ENCODE measurements at regions not wholly inside any gene's neighbourhood (a gene's known extent, or its start where the extent isn't known, plus 50 kb on each side); places are given as distances from the start of the nearest gene placed in this dataset.
"Not testable (repeated sequence)": the region's sequence is repeated elsewhere in the genome, so short reads cannot be mapped to it uniquely, and the experiment has no call there.

DNA sequence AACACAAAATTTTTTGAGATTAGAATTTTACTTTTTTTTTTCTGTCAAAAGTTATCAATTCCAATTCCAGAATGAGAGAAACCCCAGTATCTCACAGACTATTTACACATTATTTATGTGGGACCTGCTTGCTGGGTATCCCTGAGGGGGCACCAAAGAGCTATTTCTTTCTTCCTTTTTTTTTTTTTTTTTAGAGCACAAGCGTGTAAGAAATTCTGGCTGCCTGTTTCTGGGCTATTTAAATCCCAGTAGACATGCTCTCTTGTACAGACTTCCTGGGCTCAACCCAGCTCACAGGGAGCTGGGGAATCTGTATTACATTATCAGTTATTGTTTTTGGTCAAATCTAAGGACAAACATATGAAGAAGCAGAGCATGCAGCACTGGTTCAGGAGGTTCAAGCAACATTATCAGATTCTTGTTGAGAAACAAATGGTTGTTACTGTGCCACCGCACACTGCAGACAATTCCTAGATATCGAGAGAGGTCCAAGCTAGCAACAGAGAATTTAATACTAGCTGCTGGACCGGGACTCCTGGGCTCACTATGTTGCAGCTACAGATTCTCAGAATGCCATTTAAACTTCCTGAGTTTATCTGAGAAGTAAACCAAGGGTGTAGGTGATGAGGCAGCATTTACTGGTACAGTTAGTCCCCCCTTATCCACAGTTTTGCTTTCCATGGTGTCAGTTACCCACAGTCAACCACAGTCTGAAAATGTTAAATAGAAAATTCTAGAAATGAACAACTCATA lies 83.3 kb upstream of the NBPF26 start:
- DNase-seq (ENCODE audit: low spot score); in situ Hi-C loops (cut with MboI; ENCODE audit: low sequenced_read_pairs, unreplicated experiment): not testable (repeated sequence)

DNA sequence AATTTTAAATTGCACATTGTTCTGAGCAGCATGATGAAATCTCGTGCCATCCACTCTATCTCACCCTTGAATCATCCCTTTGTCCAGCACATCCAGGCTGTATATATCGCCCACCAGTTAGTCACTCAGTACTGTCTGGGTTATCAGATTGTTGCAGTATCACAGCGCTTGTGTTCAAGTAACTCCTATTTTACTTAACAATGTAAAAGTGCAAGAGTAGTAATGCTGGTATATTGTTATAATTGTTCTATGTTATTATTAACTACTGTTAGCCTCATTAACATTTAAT lies 82.8 kb upstream of the NBPF26 start:
- in situ Hi-C loops (cut with MboI; ENCODE audit: low sequenced_read_pairs, unreplicated experiment); DNase-seq (ENCODE audit: low spot score): not testable (repeated sequence)

DNA sequence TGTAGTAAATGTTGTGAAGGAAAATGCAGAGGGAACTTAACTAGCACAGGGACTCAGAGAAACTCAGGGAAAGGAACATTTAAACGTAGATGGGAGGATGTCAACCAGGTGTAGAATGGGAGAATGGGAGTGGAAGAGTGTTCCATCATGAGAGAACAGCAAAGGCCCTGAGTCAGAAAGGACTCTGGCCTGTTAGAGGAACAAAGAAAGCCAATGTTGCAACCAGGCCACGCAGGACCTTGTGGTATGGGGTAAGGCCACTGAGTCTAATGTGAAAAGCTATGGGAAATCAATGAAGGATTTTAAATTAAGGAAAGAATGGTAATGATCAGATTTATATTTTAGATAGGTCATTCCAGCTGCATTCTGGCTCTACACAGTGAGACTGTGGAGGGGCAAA lies 76.6 kb upstream of the NBPF26 start:
- in situ Hi-C loops (cut with MboI; ENCODE audit: low sequenced_read_pairs, unreplicated experiment); DNase-seq (ENCODE audit: low spot score): not testable (repeated sequence)

DNA sequence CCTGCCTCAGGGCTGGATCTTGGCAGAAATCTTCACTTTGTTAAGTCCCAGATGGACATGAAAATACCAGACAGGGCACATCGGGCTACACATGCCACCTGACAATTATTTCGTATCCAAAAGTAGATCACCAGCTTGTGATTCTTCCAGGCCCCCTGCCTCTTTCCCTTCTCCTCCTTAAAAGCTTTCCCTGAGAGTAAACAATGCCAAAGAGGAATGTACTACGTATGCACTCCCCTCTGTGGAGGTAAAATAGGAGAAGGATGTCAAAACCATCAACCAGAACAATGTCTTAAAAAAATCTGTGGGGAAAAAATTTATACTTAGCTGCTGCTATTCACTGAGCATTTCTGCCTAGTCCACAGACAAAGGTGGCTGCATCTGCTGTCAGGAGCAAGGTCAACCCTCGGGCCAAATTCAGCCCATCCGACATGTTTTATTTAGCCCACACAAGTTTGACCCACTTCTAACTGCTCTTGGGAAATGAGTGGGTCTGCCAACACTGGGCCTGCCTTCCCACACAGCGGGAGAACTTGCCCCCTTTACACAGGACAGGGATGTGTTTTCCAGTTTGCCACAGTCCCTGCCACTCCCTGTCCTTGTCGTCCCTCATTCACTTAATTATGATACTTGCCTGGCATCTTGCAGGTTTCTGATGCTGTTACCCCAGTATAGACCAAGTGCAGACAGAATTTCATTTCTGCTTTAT lies 74.7 kb upstream of the NBPF26 start:
- in situ Hi-C loops (cut with MboI; ENCODE audit: low sequenced_read_pairs, unreplicated experiment); DNase-seq (ENCODE audit: low spot score): not testable (repeated sequence)

DNA sequence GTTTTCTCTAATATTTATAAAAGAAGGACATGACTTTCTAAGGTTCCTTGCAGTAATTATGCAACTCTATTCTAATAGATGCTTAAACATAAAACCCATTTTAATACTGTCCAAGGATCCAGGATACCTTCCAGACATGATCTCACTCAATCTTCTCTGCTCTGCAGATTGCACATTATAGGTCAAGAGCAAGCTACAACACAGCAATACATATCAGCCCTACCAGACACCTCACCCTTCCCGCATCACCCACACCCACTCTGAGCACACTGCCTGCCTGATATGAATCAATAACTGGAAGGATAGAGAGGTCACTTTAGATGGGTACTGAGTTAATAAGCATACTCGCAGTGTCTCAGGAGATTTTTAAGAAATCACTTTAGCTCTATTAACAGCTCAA lies 74.0 kb upstream of the NBPF26 start:
- in situ Hi-C loops (cut with MboI; ENCODE audit: low sequenced_read_pairs, unreplicated experiment) = not testable (repeated sequence)

DNA sequence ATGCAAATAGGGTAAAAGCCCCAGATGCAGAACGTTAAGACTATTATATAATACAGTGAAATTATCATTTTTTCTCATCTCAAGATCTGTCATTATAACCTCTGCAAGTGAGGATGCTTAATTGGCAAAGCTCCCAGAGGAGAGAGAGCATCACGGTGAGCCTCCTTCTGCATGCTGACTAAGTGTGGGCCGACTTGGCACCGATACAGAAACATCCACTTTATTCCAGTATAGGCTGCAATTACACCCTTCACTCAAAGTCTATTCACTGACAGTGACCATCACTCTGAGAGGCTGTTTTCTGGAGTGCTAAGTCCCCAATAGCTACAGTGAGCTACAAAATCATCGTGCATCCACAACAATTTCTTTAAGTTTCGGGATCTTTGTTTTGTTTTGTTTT lies 69.6 kb upstream of the NBPF26 start:
- DNase-seq (ENCODE audit: low spot score); in situ Hi-C loops (cut with MboI; ENCODE audit: low sequenced_read_pairs, unreplicated experiment): not testable (repeated sequence)

More for the DNA sequence above, 74.0 kb upstream of the NBPF26 start:
- not testable (repeated sequence) for DNase-seq (ENCODE audit: low spot score)

DNA sequence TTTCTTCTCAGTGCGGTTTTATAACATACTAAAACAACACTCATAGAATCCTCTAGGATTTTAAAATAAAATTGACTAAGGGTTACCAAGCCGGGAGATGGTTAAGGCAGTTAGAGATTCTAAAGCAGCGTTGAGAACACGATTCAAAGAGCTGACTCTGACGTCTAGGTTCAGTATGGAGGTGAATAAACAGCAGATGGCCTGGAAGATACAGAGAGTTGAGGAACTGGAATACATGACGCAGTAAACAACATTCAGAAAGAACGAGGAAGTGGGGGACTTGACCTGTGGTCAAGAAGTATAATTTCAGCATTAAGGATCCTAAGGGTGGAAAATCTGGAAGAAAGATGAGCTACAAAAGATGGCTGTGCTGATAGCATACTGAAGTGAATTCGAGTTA lies 68.4 kb upstream of the NBPF26 start:
- in situ Hi-C loops (cut with MboI; ENCODE audit: low sequenced_read_pairs, unreplicated experiment); DNase-seq (ENCODE audit: low spot score): not testable (repeated sequence)

DNA sequence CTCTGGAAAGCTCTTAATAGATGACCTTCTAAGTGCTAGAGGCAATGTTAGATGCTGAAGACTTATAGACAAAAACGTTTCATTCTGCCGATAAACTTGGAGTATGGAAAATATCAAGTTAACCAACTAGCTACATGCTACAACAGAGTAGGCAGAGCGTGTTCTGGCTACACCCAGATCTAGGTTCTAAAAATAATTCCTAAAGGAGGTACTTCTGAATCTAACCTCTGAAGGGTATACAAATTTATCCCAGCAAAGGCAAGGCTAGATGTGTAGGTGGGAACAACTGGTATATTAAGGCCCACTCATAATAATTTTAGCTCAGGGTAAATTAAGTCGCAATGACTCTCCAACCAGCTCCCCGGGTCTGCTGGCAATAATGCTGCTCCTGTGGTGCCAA lies 67.6 kb upstream of the NBPF26 start:
- DNase-seq (ENCODE audit: low spot score); in situ Hi-C loops (cut with MboI; ENCODE audit: low sequenced_read_pairs, unreplicated experiment): not testable (repeated sequence)

DNA sequence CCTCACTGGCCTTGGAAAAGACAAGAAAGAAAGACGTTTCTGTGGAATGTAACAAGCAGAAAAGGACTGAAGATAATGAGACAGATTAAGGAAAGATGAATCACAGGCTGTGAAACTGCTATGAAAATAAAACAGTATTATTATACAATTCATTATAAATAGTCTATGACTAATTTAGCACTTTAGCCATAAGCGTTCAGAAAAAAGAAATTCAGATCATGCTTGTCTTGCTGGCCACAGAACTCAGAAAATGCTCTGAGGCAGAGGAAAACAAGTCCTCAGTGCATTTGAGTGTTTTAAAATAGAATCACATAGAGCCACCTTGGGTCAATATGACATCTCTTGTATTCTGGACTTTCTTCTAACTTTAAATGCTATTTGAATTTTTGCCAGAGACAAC lies 65.9 kb upstream of the NBPF26 start:
- in situ Hi-C loops (cut with MboI; ENCODE audit: low sequenced_read_pairs, unreplicated experiment); DNase-seq (ENCODE audit: low spot score): not testable (repeated sequence)

DNA sequence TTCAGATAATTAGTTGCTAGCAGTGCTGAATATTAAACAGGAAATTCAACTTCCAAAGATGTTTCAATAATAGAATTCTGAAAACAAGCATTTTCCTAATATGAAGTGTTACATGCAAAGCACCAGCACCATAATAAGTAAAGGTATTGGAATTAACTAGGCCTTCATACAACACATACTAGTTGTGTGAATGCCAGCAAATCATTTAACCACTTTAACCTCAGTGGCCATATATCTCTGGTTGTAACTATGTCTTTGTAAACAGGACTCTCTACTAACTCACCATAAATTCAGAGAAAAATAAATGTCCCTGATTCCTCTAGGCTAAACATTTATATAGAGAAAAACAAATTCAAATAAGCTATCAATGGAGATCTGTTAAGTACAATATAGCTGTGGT lies 65.1 kb upstream of the NBPF26 start:
- not testable (repeated sequence) for DNase-seq (ENCODE audit: low spot score)

DNA sequence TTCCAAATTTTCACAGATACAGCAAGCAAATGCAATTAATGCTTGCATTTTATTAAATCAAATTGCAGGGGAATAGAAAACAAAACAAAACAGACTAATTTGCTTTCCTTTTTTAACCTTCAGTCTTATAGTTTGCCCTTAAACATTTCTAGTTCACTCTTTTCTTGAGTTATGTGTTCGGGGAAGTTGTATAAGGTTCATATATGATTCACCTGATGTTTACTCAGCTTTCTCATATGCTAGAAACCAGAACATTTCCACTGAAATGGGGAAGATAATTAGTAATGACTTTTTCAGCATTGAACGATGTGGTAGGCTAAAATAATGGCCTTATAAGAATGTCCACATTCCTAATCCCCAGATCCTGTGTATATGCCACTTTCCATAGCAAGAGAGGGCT lies 64.6 kb upstream of the NBPF26 start:
- in situ Hi-C loops (cut with MboI; ENCODE audit: low sequenced_read_pairs, unreplicated experiment); DNase-seq (ENCODE audit: low spot score): not testable (repeated sequence)

More for the DNA sequence above, 65.1 kb upstream of the NBPF26 start:
- in situ Hi-C loops (cut with MboI; ENCODE audit: low sequenced_read_pairs, unreplicated experiment) = not testable (repeated sequence)

DNA sequence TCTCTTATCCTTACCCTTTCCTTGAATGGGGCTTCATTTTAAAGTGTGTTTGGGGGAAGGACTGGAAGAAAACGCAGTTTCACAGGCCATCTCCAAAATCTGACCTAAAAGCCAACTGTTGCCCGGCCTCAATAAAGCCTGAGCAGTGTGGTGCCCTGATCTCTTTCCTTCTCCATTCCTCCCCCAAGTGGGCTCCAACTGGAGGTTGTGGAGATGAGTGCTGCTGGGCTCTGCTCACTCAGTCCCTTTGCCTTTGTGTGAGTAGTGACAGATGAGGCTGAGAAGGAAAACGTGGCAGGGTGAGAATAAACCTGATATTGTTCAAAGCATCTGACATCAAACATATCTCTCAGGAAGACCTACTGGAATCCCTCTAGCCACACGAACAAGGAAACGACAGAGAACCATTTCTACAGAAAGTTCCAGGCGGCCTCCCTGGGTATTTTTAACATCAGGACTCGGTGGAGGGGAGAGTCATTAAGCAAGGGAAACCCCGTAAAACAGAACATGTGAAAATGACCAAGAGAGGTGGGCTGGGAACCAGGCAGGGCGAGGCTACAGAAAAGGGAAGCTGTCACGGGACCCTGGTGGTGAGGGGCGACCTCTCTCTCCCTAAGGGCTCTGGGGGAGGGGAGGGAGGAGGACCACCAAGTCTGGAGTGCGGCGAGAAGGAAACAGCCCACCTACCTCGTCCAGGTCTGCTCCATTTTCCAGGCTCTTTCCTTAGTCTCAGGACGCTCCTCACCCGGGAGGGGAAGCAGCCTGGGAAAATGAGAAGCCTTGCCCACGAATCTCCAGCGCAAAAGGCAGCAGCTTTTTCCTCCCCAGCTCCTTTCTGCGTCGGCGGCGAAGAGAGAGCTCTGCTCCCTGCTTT lies 59.1 kb upstream of the NBPF26 start:
- in situ Hi-C loops (cut with MboI; ENCODE audit: low sequenced_read_pairs, unreplicated experiment) = not testable (repeated sequence)

DNA sequence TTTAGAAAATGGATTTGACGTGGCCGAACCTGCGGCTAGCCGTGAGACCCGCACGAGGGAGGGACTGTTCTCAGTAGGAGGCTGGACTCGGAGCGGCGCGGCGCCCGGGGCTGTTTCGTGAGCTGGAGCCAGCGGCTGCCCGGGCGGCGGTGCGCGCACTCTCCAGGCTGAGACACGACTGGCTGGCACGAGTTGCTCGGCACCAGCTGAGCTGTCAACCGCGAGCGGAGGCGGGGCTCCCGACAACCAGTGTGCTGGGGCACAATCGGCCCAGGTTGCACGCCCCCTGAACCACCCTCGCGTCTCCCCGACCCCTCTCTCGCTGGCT lies 58.5 kb upstream of the NBPF26 start:
- DNase-seq (ENCODE audit: low spot score); in situ Hi-C loops (cut with MboI; ENCODE audit: low sequenced_read_pairs, unreplicated experiment): not testable (repeated sequence)

More for the DNA sequence above, 59.1 kb upstream of the NBPF26 start:
- DNase-seq (ENCODE audit: low spot score) = not testable (repeated sequence)

DNA sequence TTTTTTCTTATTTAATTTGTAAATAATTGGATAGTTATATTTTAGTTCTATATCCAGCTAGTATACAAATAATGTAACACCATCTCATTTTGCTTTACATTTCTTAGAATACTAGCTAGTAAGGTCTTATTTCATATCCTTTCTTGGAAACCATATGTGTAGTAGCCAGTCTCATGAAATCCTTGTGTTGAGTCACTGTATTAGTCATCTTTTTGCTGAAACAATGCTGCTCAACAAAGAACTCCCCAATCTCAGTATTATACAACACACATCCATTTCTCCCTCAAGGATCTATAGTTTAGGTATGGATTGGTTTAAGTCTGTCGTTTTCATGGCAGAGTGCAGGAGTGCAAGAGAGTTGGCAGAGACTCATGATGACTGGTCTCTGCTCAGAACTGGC lies 55.6 kb upstream of the NBPF26 start:
- in situ Hi-C loops (cut with MboI; ENCODE audit: low sequenced_read_pairs, unreplicated experiment); DNase-seq (ENCODE audit: low spot score): not testable (repeated sequence)

All from GM13976 (cell line).